ENCODE measurements at regions not wholly inside any gene's neighbourhood (a gene's known extent, or its start where the extent isn't known, plus 50 kb on each side); places are given as distances from the start of the nearest gene placed in this dataset.

DNA sequence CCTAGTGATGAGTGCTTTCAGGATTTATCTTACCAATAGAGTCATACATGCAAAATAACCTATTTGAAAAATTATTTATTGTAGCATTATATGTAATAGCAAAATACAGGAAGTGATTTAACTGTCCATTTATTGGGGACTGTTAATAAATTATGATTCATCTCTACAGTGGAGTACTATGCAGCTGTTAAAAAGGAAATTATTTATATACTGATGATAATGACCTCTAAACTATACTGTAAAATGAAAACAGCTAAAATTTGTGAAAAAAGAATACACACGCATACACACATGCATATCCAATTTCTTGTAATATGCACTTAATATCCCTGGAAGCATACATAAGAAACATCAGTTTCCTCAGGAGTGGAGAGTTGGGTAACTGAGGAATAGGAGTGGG lies 58.0 kb upstream of the PALM2AKAP2 start:
- H3K9me3 ChIP-seq = no peaks in the 10 kb centered on the region
- no peaks in the 10 kb centered on the region for H3K36me3 ChIP-seq
- no peaks in the 10 kb centered on the region for H3K27me3 ChIP-seq
- no peak overlapping the region for H3K27ac ChIP-seq
- no peaks in the 10 kb centered on the region for H3K4me1 ChIP-seq
- WGBS, 5 donors = 88 to 98% (median 98%) methylated on average over 1 of the region's 1 CpG
- no peak for DNase-seq
- no peak overlapping the region for H3K4me3 ChIP-seq
- no peak for TF ChIP-seq POLR2A (IDR thresholded peaks at IDR 0.05)
- TF ChIP-seq, protein P1, sequence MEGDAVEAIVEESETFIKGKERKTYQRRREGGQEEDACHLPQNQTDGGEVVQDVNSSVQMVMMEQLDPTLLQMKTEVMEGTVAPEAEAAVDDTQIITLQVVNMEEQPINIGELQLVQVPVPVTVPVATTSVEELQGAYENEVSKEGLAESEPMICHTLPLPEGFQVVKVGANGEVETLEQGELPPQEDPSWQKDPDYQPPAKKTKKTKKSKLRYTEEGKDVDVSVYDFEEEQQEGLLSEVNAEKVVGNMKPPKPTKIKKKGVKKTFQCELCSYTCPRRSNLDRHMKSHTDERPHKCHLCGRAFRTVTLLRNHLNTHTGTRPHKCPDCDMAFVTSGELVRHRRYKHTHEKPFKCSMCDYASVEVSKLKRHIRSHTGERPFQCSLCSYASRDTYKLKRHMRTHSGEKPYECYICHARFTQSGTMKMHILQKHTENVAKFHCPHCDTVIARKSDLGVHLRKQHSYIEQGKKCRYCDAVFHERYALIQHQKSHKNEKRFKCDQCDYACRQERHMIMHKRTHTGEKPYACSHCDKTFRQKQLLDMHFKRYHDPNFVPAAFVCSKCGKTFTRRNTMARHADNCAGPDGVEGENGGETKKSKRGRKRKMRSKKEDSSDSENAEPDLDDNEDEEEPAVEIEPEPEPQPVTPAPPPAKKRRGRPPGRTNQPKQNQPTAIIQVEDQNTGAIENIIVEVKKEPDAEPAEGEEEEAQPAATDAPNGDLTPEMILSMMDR (IDR thresholded peaks at IDR 0.05) = no peak
- no peak for TF ChIP-seq EP300 (IDR thresholded peaks at IDR 0.05)
- no peak for TF ChIP-seq POLR2AphosphoS5 (IDR thresholded peaks at IDR 0.05)
- intact Hi-C loops (cut with DNase I; ENCODE audit: low total_unique reads) = no loop called here

DNA sequence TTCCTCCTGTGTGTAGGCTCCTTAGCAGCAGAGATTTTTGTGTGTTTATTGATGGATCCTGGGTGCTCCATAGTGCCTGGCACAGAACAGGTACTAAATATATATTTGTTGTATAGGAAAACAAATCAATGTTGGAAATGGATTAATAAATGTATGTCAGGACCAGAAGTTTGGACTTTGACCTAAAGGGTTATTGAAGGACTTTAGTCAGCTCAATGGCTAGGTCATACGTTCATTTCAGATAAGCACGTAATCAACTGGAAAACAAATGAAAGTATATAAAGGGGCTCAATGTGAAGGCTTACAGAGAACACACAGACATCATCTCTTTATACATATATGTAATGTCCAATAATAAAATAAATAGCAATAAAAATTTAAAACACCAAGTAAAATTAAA lies 56.2 kb upstream of the PALM2AKAP2 start:
- Histone ChIP-seq H3K36me3 (no peaks in the 10 kb centered on the region), H3K9me3 (no peaks in the 10 kb centered on the region), H3K27ac (no peak overlapping the region), H3K4me3 (no peak overlapping the region), H3K27me3 (no peaks in the 10 kb centered on the region), H3K4me1 (no peaks in the 10 kb centered on the region)
- intact Hi-C loops (cut with DNase I; ENCODE audit: low total_unique reads) = no loop called here
- TF ChIP-seq EP300 (IDR thresholded peaks at IDR 0.05) (no peak), POLR2AphosphoS5 (IDR thresholded peaks at IDR 0.05) (no peak), POLR2A (IDR thresholded peaks at IDR 0.05) (no peak)
- TF ChIP-seq, protein P1 (IDR thresholded peaks at IDR 0.05) = no peak
- WGBS, 5 donors = 29 to 61% (median 42%) methylated on average over 2 of the region's 2 CpGs
- DNase-seq = no peak

DNA sequence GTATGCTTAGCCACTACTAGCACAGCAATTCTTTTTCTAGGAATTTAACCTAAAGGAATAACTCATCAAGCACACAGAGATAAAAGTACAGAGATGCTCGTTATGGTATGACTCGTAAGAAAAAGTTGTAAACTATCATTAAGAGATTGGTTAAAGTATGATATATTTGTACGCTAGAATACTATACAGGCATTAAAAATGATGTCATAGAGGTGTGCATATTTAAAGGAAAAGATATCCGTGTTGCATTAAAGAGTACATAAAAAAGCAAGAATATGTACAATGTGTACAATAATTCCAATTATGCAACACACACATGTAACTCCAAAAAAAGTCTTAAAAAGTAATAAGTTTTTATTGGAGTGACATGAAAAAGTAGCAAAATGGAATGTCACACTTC lies 54.5 kb upstream of the PALM2AKAP2 start:
- Histone ChIP-seq H3K4me1 (no peaks in the 10 kb centered on the region), H3K27me3 (no peaks in the 10 kb centered on the region), H3K36me3 (no peaks in the 10 kb centered on the region), H3K4me3 (no peak overlapping the region), H3K27ac (no peak overlapping the region), H3K9me3 (no peaks in the 10 kb centered on the region)
- TF ChIP-seq EP300 (IDR thresholded peaks at IDR 0.05) = no peak
- TF ChIP-seq POLR2A (IDR thresholded peaks at IDR 0.05) = no peak
- no peak for TF ChIP-seq POLR2AphosphoS5 (IDR thresholded peaks at IDR 0.05)
- TF ChIP-seq, protein P1 (IDR thresholded peaks at IDR 0.05) = no peak
- intact Hi-C loops (cut with DNase I; ENCODE audit: low total_unique reads) = no loop called here
- DNase-seq = no peak
- WGBS, 5 donors = 87 to 92% (median 91%) methylated on average over 4 of the region's 4 CpGs

DNA sequence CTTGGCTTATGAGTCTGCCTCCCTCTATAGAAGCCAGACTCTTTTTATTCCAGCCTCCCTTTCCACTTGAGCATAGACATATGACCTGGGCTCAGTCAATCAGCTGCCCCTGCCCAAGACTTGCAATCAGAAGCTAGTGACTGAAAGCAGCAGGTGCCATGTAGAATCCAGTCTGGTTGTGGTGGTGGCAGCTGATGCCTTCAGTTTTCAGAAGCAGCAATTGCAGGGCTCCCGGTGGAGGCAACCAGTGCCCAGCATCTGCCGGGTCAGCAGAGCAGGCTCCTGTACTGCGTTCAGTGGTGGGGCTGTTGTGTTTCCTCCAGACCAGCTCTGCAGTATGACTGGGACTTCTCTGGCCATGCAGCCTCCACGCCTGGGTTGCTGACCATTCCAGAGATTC lies 53.9 kb upstream of the PALM2AKAP2 start:
- no peak for DNase-seq
- Histone ChIP-seq H3K9me3 (no peaks in the 10 kb centered on the region), H3K27ac (no peak overlapping the region), H3K4me3 (no peak overlapping the region), H3K4me1 (no peaks in the 10 kb centered on the region), H3K36me3 (no peaks in the 10 kb centered on the region), H3K27me3 (no peaks in the 10 kb centered on the region)
- intact Hi-C loops (cut with DNase I; ENCODE audit: low total_unique reads) = no loop called here
- TF ChIP-seq, protein P1 (IDR thresholded peaks at IDR 0.05) = no peak
- TF ChIP-seq EP300 (IDR thresholded peaks at IDR 0.05) = no peak
- 77 to 91% (median 86%) methylated on average over 4 of the region's 4 CpGs for WGBS, 5 donors

All from stomach (tissue), 8 donors.